SU-DHL-6 (cell line): ENCODE measurements at regions not wholly inside any gene's neighbourhood (a gene's known extent, or its start where the extent isn't known, plus 50 kb on each side); places are given as distances from the start of the nearest gene placed in this dataset.
"Not testable (repeated sequence)": the region's sequence is repeated elsewhere in the genome, so short reads cannot be mapped to it uniquely, and the experiment has no call there.

Source experiments
- CTCF ChIP-seq: fragments of 200-600 bp; sonication (generic); IDR thresholded peaks from one replicate; pipeline ENCODE4 v1.5.1; 2017; ENCODE audit warnings: antibody characterized with exemption, mild to moderate bottlenecking, low read length, moderate library complexity; ENCODE audit not compliant: insufficient read depth, poor library complexity, severe bottlenecking
- EZH2phosphoT487 ChIP-seq: fragments of 200-600 bp; sonication (generic), shearing (Covaris generic); conservative IDR thresholded peaks from 2 replicates; pipeline ENCODE4 v1.6.1; 2018; ENCODE audit warnings: mild to moderate bottlenecking, antibody characterized with exemption, low read length, moderate library complexity, mixed read lengths

GRCh38 chr21:5068649-5069048 lies 5452.7 kb upstream of the TPTE start:
- not testable (repeated sequence) for TF ChIP-seq CTCF, EZH2phosphoT487
